KOPT-K1 (cell line): ENCODE measurements at regions not wholly inside any gene's neighbourhood (a gene's known extent, or its start where the extent isn't known, plus 50 kb on each side); places are given as distances from the start of the nearest gene placed in this dataset.
A peak's percentile ranks its signal among the peaks of the same experiment; 100 is the strongest.

Experiments used
- H3K27ac ChIP-seq: fragments of 200-600 bp; sonication (generic); 2 replicates; pipeline ENCODE4 v1.5.1; 2016; ENCODE audit warnings: antibody characterized with exemption, mild to moderate bottlenecking, low read depth, low read length; ENCODE audit not compliant: poor library complexity, severe bottlenecking
- H3K36me3 ChIP-seq: fragments of 200-600 bp; sonication (generic); 2 replicates; pipeline ENCODE4 v1.5.1; 2017; ENCODE audit warnings: antibody characterized with exemption, mild to moderate bottlenecking, low read length, moderate library complexity; ENCODE audit not compliant: insufficient read depth
- H3K9me3 ChIP-seq: fragments of 200-600 bp; sonication (generic); 2 replicates; pipeline ENCODE4 v1.5.1; 2017; ENCODE audit warnings: antibody characterized with exemption, low read length, mild to moderate bottlenecking; ENCODE audit not compliant: insufficient read depth, poor library complexity, severe bottlenecking

- no peak overlapping the region for H3K27ac ChIP-seq
Observed at GRCh38 chr6:108782179-108783041, 65.8 kb upstream of the ARMC2 start.

GRCh38 chr6:108785653-108786052 is 62.6 kb upstream of the ARMC2 start:
- Histone ChIP-seq H3K27ac (no peak overlapping the region), H3K9me3 (peaks cover 19% of the 10 kb centered on the region), H3K36me3 (no peaks in the 10 kb centered on the region)

More at GRCh38 chr6:108782179-108783041, 65.8 kb upstream of the ARMC2 start:
- Histone ChIP-seq H3K36me3 (no peaks in the 10 kb centered on the region), H3K9me3 (peaks cover 2% of the 10 kb centered on the region)

DNA sequence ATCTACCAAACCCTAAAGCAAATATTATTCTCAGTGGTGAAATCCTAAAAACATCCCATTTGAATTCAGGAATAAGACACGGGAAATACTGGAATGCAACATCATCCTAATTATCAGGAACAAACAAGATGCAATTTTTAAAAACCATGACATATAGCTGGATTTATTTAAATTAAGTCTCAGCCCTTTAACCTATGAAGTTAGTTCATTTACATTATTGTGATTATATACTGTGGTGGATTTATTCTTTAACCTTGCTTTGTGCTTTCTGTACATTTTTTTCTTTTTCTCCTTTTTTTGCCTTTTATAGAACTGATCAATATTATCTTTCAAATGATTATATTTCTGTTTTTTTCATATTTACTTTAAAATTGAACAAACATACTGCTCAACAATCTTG is 59.8 kb upstream of the ARMC2 start:
- Histone ChIP-seq H3K36me3 (no peaks in the 10 kb centered on the region), H3K9me3 (peaks cover 19% of the 10 kb centered on the region), H3K27ac (no peak overlapping the region)

DNA sequence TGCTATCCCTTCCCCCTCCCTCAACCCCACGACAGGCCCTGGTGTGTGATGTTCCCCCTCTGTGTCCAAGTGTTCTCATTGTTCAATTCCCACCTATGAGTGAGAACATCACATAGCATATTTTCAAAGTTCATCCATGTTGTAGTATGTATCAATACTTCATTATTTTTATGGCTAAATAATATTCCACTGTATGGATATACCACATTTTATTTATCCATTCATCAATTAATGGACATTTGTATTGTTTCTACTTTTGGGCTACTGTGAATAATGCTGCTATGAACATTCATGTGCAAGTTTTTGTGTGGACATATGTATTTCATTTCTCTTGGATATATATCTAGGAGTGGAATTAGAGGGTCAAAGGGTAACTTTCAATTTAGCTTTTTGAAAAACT is 58.7 kb upstream of the ARMC2 start:
- Histone ChIP-seq H3K36me3 (no peaks in the 10 kb centered on the region), H3K27ac (no peak overlapping the region), H3K9me3 (peaks cover 19% of the 10 kb centered on the region)

GRCh38 chr6:108791700-108792099 is 56.5 kb upstream of the ARMC2 start:
- peaks cover 19% of the 10 kb centered on the region for H3K9me3 ChIP-seq
- no peaks in the 10 kb centered on the region for H3K36me3 ChIP-seq
- H3K27ac ChIP-seq = no peak overlapping the region

GRCh38 chr6:108793516-108794251 is 54.5 kb upstream of the ARMC2 start:
- Histone ChIP-seq H3K27ac (no peak overlapping the region), H3K36me3 (no peaks in the 10 kb centered on the region), H3K9me3 (peaks cover 6% of the 10 kb centered on the region)

- H3K36me3 ChIP-seq = no peaks in the 10 kb centered on the region
- H3K9me3 ChIP-seq = no peaks in the 10 kb centered on the region
- H3K27ac ChIP-seq = no peak overlapping the region
Observed at GRCh38 chr6:108795122-108795521, 53.1 kb upstream of the ARMC2 start.

- no peaks in the 10 kb centered on the region for H3K36me3 ChIP-seq
Observed at GRCh38 chr6:108795814-108796213, 52.4 kb upstream of the ARMC2 start.

DNA sequence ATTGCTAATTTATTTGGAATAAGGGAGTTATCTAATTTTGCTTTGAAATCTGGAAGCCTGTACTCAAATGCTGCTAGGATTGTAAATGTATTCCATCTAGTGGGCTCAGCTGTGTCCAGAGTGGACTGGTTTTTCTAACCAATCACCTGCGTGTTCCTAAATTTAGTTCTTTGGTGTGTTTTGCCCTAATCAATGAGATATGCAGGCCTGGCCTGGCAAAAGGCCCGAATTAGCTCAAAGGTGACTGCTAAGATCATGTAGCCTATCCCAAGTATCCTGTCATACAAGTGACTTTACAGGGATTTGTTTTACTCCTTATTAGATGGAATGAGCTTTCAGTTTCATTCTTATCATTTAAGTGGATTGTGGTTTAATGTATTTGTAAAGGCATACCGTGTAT is 51.3 kb upstream of the ARMC2 start:
- Histone ChIP-seq H3K27ac (peak overlapping the region; percentile 81), H3K9me3 (no peaks in the 10 kb centered on the region), H3K36me3 (no peaks in the 10 kb centered on the region)

More at GRCh38 chr6:108795814-108796213, 52.4 kb upstream of the ARMC2 start:
- no peaks in the 10 kb centered on the region for H3K9me3 ChIP-seq
- H3K27ac ChIP-seq = no peak overlapping the region

- Histone ChIP-seq H3K9me3 (no peaks in the 10 kb centered on the region), H3K27ac (peak overlapping the region; percentile 81)
Observed at GRCh38 chr6:108797951-108798669, 50.1 kb upstream of the ARMC2 start.

More at GRCh38 chr6:108797951-108798669, 50.1 kb upstream of the ARMC2 start:
- H3K36me3 ChIP-seq = no peaks in the 10 kb centered on the region
